ENCODE measurements at regions not wholly inside any gene's neighbourhood (a gene's known extent, or its start where the extent isn't known, plus 50 kb on each side); places are given as distances from the start of the nearest gene placed in this dataset.
"Not testable (repeated sequence)": the region's sequence is repeated elsewhere in the genome, so short reads cannot be mapped to it uniquely, and the experiment has no call there.

- no peak for DNase-seq
Measured at GRCh38 chr3:168839653-168840052, 743.9 kb upstream of the GOLIM4 start.

- DNase-seq, result no peak
Measured at GRCh38 chr3:168834558-168834957, 738.8 kb upstream of the GOLIM4 start.

GRCh38 chr3:168828943-168829342, 733.2 kb upstream of the GOLIM4 start:
- no peak for DNase-seq

- DNase-seq, result no peak
Measured at GRCh38 chr3:168828536-168828935, 732.8 kb upstream of the GOLIM4 start.

GRCh38 chr3:168828014-168828413, 732.3 kb upstream of the GOLIM4 start:
- DNase-seq, result no peak

- no peak for DNase-seq
Measured at GRCh38 chr3:168824107-168824506, 728.4 kb upstream of the GOLIM4 start.

- no peak for DNase-seq
Measured at GRCh38 chr3:168823466-168823865, 727.7 kb upstream of the GOLIM4 start.

GRCh38 chr3:168820810-168821415, 725.2 kb upstream of the GOLIM4 start:
- peak in 1 of 3 experiments; percentile 62 for DNase-seq

GRCh38 chr3:168817177-168817576, 721.5 kb upstream of the GOLIM4 start:
- no peak for DNase-seq

GRCh38 chr3:168815946-168816345, 720.2 kb upstream of the GOLIM4 start:
- no peak for DNase-seq

- peak; percentile 51 to 88 (median 67) for DNase-seq
Measured at GRCh38 chr3:168813225-168813802, 717.6 kb upstream of the GOLIM4 start.

GRCh38 chr3:168812234-168812633, 716.5 kb upstream of the GOLIM4 start:
- DNase-seq, result peak; percentile 19 to 65 (median 38)

- DNase-seq, result no peak
Measured at GRCh38 chr3:168808596-168808995, 712.9 kb upstream of the GOLIM4 start.

- peak in 1 of 3 experiments; percentile 27 for DNase-seq
Measured at GRCh38 chr3:168807448-168807847, 711.7 kb upstream of the GOLIM4 start.

- no peak for DNase-seq
Measured at GRCh38 chr3:168806871-168807270, 711.1 kb upstream of the GOLIM4 start.

GRCh38 chr3:168803536-168803935, 707.8 kb upstream of the GOLIM4 start:
- DNase-seq, result no peak

- peak in 2 of 3 experiments; percentile 32 to 69 for DNase-seq
Measured at GRCh38 chr3:168802766-168803165, 707.0 kb upstream of the GOLIM4 start.

- no peak for DNase-seq
Measured at GRCh38 chr3:168801794-168802193, 706.1 kb upstream of the GOLIM4 start.

GRCh38 chr3:168796339-168796738, 700.6 kb upstream of the GOLIM4 start:
- no peak for DNase-seq

GRCh38 chr3:168794427-168794826, 698.7 kb upstream of the GOLIM4 start:
- DNase-seq, result peak in 2 of 3 experiments; percentile 20 to 38

GRCh38 chr3:168782193-168782592, 686.5 kb upstream of the GOLIM4 start:
- no peak for DNase-seq

GRCh38 chr3:168779970-168780645, 684.4 kb upstream of the GOLIM4 start:
- not testable (repeated sequence) for DNase-seq

- no peak for DNase-seq
Measured at GRCh38 chr3:168753724-168754123, 658.0 kb upstream of the GOLIM4 start.

- no peak for DNase-seq
Measured at GRCh38 chr3:168752339-168752738, 656.6 kb upstream of the GOLIM4 start.

All from NCI-H1417 (cell line).